ENCODE measurements at regions not wholly inside any gene's neighbourhood (a gene's known extent, or its start where the extent isn't known, plus 50 kb on each side); places are given as distances from the start of the nearest gene placed in this dataset.

DNA sequence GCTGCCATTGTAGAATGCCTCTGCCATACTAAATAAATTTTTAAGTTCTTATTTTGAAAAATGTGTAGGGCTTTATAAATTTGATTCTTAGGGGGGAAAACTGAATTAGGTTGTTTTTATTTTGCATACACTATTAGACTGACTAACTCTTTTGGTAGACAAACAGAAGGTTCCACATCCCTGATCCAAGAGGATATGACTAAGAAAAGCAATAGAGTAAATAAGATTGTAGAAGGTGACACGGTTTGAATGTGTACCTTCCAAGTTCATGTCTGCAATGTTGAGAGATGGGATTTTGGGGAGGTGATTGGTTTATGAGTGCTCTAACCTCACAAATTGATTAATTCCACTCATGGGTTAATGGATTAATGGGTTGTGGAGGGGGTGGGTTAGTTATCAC, 127.9 kb downstream of the GLUL start:
- ATAC-seq, result no peak
- CTCF ChIA-PET, result interaction anchor here (0.6 to 1.0 kb wide), 3 partner anchors 9 to 368 kb away, joined by 3 to 4 read pairs (median 3); no protein-coding TSS in a partner anchor
- no peaks in the 10 kb centered on the region for H3K9me3 Mint-ChIP-seq (ENCODE audit: low read depth)

DNA sequence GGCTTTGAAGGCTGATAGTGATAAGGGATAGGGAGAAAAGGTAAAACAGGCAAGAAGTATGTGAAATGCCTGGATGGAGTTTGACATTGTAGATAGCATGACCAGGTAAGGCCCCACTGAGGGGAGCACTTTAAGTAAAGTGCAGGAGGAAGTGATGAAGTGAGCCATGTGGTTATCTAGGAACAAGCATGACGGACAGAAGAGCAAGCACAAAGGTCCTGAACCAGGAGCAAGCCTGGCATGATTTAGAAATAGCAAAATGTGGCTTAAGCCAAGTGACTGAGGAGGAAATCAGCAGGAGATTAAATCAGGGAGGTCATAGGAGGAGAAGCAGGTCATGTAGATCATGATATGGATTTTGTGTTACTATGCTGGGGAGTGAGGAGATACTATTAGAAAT, 129.2 kb downstream of the GLUL start:
- H3K27me3 Mint-ChIP-seq, result no peaks in the 10 kb centered on the region
- CTCF ChIA-PET, result no interaction called here
- H3K27ac Mint-ChIP-seq, result no peak overlapping the region
- H3K4me1 Mint-ChIP-seq, result peaks cover 32% of the 10 kb centered on the region
- H3K36me3 Mint-ChIP-seq, result peaks cover 5% of the 10 kb centered on the region
- ATAC-seq, result no peak
- DNase-seq, result no peak
- H3K9me3 Mint-ChIP-seq (ENCODE audit: low read depth), result no peaks in the 10 kb centered on the region
- no peak overlapping the region for H3K4me3 Mint-ChIP-seq

More for the DNA sequence above, 127.9 kb downstream of the GLUL start:
- Mint-ChIP-seq H3K27ac (no peak overlapping the region), H3K4me3 (no peak overlapping the region), H3K36me3 (peaks cover 6% of the 10 kb centered on the region), H3K4me1 (peaks cover 33% of the 10 kb centered on the region), H3K27me3 (no peaks in the 10 kb centered on the region)
- DNase-seq, result no peak

DNA sequence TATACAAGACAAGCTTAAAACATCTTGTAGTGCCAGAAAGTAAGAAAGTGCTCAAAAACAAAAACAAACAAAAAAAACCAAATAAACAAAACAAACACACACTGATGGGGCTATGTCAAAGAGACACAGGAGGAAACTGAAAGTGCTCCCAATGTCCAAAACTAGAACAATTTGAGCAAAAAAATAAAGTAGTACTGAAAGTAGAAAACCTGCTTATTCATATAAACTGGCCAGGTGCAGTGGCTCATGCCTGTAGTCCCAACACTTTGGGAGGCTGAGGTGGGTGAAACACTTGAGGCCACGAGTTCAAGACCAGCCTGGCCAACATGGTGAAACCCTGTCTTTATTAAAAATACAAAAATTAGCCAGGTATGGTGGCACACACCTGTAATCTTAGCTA, 129.9 kb downstream of the GLUL start:
- H3K36me3 Mint-ChIP-seq, result peaks cover 5% of the 10 kb centered on the region
- ATAC-seq (no peak), DNase-seq (no peak)
- H3K4me3 Mint-ChIP-seq, result no peak overlapping the region
- H3K4me1 Mint-ChIP-seq, result peaks cover 34% of the 10 kb centered on the region
- peak overlapping the region; percentile 50 for H3K27ac Mint-ChIP-seq
- no peaks in the 10 kb centered on the region for H3K9me3 Mint-ChIP-seq (ENCODE audit: low read depth)
- no peaks in the 10 kb centered on the region for H3K27me3 Mint-ChIP-seq
- CTCF ChIA-PET, result interaction anchor here (1.0 kb wide), 1 partner anchor 21 kb away, joined by 3 read pairs; no protein-coding TSS in a partner anchor

DNA sequence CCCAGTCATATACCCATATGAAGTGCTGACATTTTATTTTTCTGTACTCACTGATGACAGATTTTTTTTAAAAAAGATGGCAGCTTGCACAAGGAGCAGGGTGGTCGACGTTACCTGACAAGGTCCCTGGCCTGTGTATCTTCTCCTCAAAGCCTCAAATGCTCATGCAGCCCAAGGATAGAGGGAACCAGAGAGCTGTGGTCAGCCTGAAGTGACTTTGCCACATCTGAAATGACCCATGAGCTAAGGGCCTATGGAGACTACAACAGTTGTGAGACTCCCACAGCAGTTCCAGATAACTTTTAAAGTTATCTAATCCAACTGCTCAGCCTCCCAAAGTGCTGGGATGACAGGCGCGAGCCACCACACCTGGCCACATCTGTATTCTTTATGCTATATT, 131.1 kb downstream of the GLUL start:
- no peaks in the 10 kb centered on the region for H3K27me3 Mint-ChIP-seq
- no peak for DNase-seq
- H3K36me3 Mint-ChIP-seq, result peaks cover 5% of the 10 kb centered on the region
- H3K4me1 Mint-ChIP-seq, result peaks cover 34% of the 10 kb centered on the region
- ATAC-seq, result no peak
- CTCF ChIA-PET, result interaction anchor here (1.2 kb wide), 1 partner anchor 117 kb away, joined by 4 read pairs; no protein-coding TSS in a partner anchor
- no peak overlapping the region for H3K4me3 Mint-ChIP-seq
- H3K27ac Mint-ChIP-seq, result peak overlapping the region; percentile 93
- no peaks in the 10 kb centered on the region for H3K9me3 Mint-ChIP-seq (ENCODE audit: low read depth)

GRCh38 chr1:182259968-182260367, 131.6 kb downstream of the GLUL start:
- Mint-ChIP-seq H3K36me3 (peaks cover 5% of the 10 kb centered on the region), H3K4me3 (no peak overlapping the region)
- CTCF ChIA-PET, result interaction anchor here (1.2 to 1.4 kb wide), 2 partner anchors 11 to 117 kb away, joined by 4 to 7 read pairs; no protein-coding TSS in a partner anchor

GRCh38 chr1:182259229-182259872, 132.2 kb downstream of the GLUL start:
- ATAC-seq (peak; percentile 94), DNase-seq (peak; percentile 92)
- Mint-ChIP-seq H3K36me3 (peaks cover 5% of the 10 kb centered on the region), H3K27me3 (no peaks in the 10 kb centered on the region), H3K9me3 (ENCODE audit: low read depth) (no peaks in the 10 kb centered on the region), H3K4me1 (peaks cover 34% of the 10 kb centered on the region), H3K4me3 (peak overlapping the region; percentile 21), H3K27ac (peak overlapping the region; percentile 93)
- CTCF ChIA-PET, result interaction anchor here (0.9 to 1.4 kb wide), 3 partner anchors 9 to 116 kb away, joined by 3 to 7 read pairs (median 4); no protein-coding TSS in a partner anchor

More at GRCh38 chr1:182259968-182260367, 131.6 kb downstream of the GLUL start:
- Mint-ChIP-seq H3K9me3 (ENCODE audit: low read depth) (no peaks in the 10 kb centered on the region), H3K27me3 (no peaks in the 10 kb centered on the region), H3K4me1 (peaks cover 34% of the 10 kb centered on the region), H3K27ac (peak overlapping the region; percentile 93)
- ATAC-seq (no peak), DNase-seq (no peak)

- no peak for ATAC-seq
- Mint-ChIP-seq H3K27ac (no peak overlapping the region), H3K4me1 (peaks cover 30% of the 10 kb centered on the region), H3K9me3 (ENCODE audit: low read depth) (no peaks in the 10 kb centered on the region), H3K4me3 (no peak overlapping the region), H3K27me3 (no peaks in the 10 kb centered on the region), H3K36me3 (peaks cover 5% of the 10 kb centered on the region)
- CTCF ChIA-PET, result interaction anchor here (0.9 to 1.6 kb wide), 2 partner anchors 8 to 115 kb away, joined by 3 to 5 read pairs; no protein-coding TSS in a partner anchor
- no peak for DNase-seq
These were observed 134.1 kb downstream of the GLUL start for GRCh38 chr1:182257369-182258063.

GRCh38 chr1:182256931-182257330, 134.7 kb downstream of the GLUL start:
- CTCF ChIA-PET, result interaction anchor here (1.6 kb wide), 1 partner anchor 114 kb away, joined by 5 read pairs; no protein-coding TSS in a partner anchor
- DNase-seq (no peak), ATAC-seq (no peak)
- no peaks in the 10 kb centered on the region for H3K27me3 Mint-ChIP-seq
- H3K36me3 Mint-ChIP-seq, result peaks cover 5% of the 10 kb centered on the region
- H3K4me3 Mint-ChIP-seq, result no peak overlapping the region
- H3K4me1 Mint-ChIP-seq, result peaks cover 26% of the 10 kb centered on the region
- H3K27ac Mint-ChIP-seq, result no peak overlapping the region
- H3K9me3 Mint-ChIP-seq (ENCODE audit: low read depth), result no peaks in the 10 kb centered on the region

- CTCF ChIA-PET, result no interaction called here
- no peaks in the 10 kb centered on the region for H3K9me3 Mint-ChIP-seq (ENCODE audit: low read depth)
- no peaks in the 10 kb centered on the region for H3K36me3 Mint-ChIP-seq
- H3K4me1 Mint-ChIP-seq, result peaks cover 18% of the 10 kb centered on the region
- no peak overlapping the region for H3K27ac Mint-ChIP-seq
- no peaks in the 10 kb centered on the region for H3K27me3 Mint-ChIP-seq
- no peak for DNase-seq
- ATAC-seq, result no peak
- H3K4me3 Mint-ChIP-seq, result no peak overlapping the region
These were observed 136.1 kb downstream of the GLUL start for GRCh38 chr1:182255494-182255893.

GRCh38 chr1:182253319-182253860, 138.2 kb downstream of the GLUL start:
- Mint-ChIP-seq H3K27me3 (no peaks in the 10 kb centered on the region), H3K9me3 (ENCODE audit: low read depth) (no peaks in the 10 kb centered on the region), H3K27ac (no peak overlapping the region), H3K4me3 (no peak overlapping the region), H3K4me1 (peaks cover 17% of the 10 kb centered on the region), H3K36me3 (no peaks in the 10 kb centered on the region)
- DNase-seq, result no peak
- ATAC-seq, result no peak
- CTCF ChIA-PET, result interaction anchor here (1.3 kb wide), 1 partner anchor 143 kb away, joined by 4 read pairs; no protein-coding TSS in a partner anchor

- Mint-ChIP-seq H3K4me1 (peaks cover 23% of the 10 kb centered on the region), H3K27ac (no peak overlapping the region), H3K36me3 (no peaks in the 10 kb centered on the region), H3K27me3 (no peaks in the 10 kb centered on the region), H3K4me3 (no peak overlapping the region), H3K9me3 (ENCODE audit: low read depth) (no peaks in the 10 kb centered on the region)
- CTCF ChIA-PET, result no interaction called here
- no peak for ATAC-seq
- no peak for DNase-seq
These were observed 140.0 kb downstream of the GLUL start for GRCh38 chr1:182251561-182251960.

DNA sequence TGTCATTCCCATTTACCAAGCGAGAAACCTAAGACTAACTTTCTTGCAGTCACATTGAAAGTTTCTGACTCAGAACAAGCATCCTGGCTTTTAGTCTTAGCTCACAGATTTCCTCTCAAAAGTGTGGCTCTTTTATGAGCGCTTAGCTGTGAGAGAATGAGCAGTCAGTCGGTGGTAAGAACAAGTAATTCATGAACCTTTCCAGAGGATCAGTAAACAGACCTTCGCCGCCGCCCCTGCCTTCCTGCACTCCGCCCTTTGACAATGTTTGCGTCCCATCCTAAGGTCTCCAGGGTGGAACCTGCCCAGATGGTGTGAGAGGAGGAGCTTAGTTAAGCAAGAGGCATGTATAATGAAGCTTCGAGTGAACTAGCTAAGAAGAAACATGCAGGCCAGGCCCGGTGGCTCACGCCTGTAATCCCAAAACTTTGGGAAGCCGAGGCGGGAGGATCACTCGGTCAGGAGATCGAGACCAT, 142.4 kb downstream of the GLUL start:
- no peaks in the 10 kb centered on the region for H3K9me3 Mint-ChIP-seq (ENCODE audit: low read depth)
- CTCF ChIA-PET, result interaction anchor here (0.9 to 1.2 kb wide), 4 partner anchors 9 to 235 kb away, joined by 3 to 7 read pairs (median 4); no protein-coding TSS in a partner anchor
- peaks cover 23% of the 10 kb centered on the region for H3K4me1 Mint-ChIP-seq
- ATAC-seq (peak; percentile 93), DNase-seq (peak; percentile 67)
- peaks cover 4% of the 10 kb centered on the region for H3K36me3 Mint-ChIP-seq
- no peaks in the 10 kb centered on the region for H3K27me3 Mint-ChIP-seq
- peak overlapping the region; percentile 82 for H3K27ac Mint-ChIP-seq
- no peak overlapping the region for H3K4me3 Mint-ChIP-seq

- peaks cover 4% of the 10 kb centered on the region for H3K36me3 Mint-ChIP-seq
- no peaks in the 10 kb centered on the region for H3K9me3 Mint-ChIP-seq (ENCODE audit: low read depth)
- H3K27ac Mint-ChIP-seq, result peak overlapping the region; percentile 72
- peaks cover 23% of the 10 kb centered on the region for H3K4me1 Mint-ChIP-seq
- CTCF ChIA-PET, result interaction anchor here (1.0 to 1.2 kb wide), 3 partner anchors 11 to 236 kb away, joined by 3 to 7 read pairs (median 4); no protein-coding TSS in a partner anchor
- ATAC-seq, result peak; percentile 51
- DNase-seq, result peak; percentile 62
- H3K27me3 Mint-ChIP-seq, result no peaks in the 10 kb centered on the region
- H3K4me3 Mint-ChIP-seq, result no peak overlapping the region
These were observed 142.9 kb downstream of the GLUL start for GRCh38 chr1:182248721-182249120.
